Endothelial cell (in vitro differentiated cells): ENCODE measurements at regions not wholly inside any gene's neighbourhood (a gene's known extent, or its start where the extent isn't known, plus 50 kb on each side); places are given as distances from the start of the nearest gene placed in this dataset.

Experiments
- DNase-seq: peaks from one replicate; pipeline ENCODE4 v3.0.0; 2021; ENCODE audit warnings: low spot score
- H3K27ac Mint-ChIP-seq: one replicate; pipeline ENCODE4 v1.8.0; 2021; ENCODE audit warnings: mixed read lengths, inconsistent platforms; ENCODE audit not compliant: unreplicated experiment
- H3K27me3 Mint-ChIP-seq: one replicate; pipeline ENCODE4 v1.8.0; 2021; ENCODE audit warnings: mild to moderate bottlenecking, moderate library complexity, mixed read lengths, inconsistent platforms; ENCODE audit not compliant: unreplicated experiment
- H3K36me3 Mint-ChIP-seq: one replicate; pipeline ENCODE4 v1.8.0; 2021; ENCODE audit warnings: mild to moderate bottlenecking, low read depth, mixed read lengths, inconsistent platforms; ENCODE audit not compliant: unreplicated experiment
- H3K4me1 Mint-ChIP-seq: one replicate; pipeline ENCODE4 v1.8.0; 2021; ENCODE audit warnings: mild to moderate bottlenecking, mixed read lengths, inconsistent platforms; ENCODE audit not compliant: unreplicated experiment
- H3K4me3 Mint-ChIP-seq: one replicate; pipeline ENCODE4 v1.8.0; 2021; ENCODE audit warnings: mild to moderate bottlenecking, mixed read lengths, inconsistent platforms; ENCODE audit not compliant: unreplicated experiment
- H3K9me3 Mint-ChIP-seq: one replicate; pipeline ENCODE4 v1.8.0; 2021; ENCODE audit warnings: mixed read lengths, inconsistent platforms; ENCODE audit not compliant: unreplicated experiment
- CTCF ChIP-seq: fragments of 200-600 bp; sonication (generic); IDR thresholded peaks from one replicate; pipeline ENCODE4 v1.5.0; 2021; ENCODE audit warnings: antibody characterized with exemption; ENCODE audit not compliant: unreplicated experiment

- no peaks in the 10 kb centered on the region for H3K36me3 Mint-ChIP-seq
- no peak for DNase-seq
- H3K27me3 Mint-ChIP-seq, result peaks cover 7% of the 10 kb centered on the region
- H3K4me1 Mint-ChIP-seq, result no peaks in the 10 kb centered on the region
- H3K4me3 Mint-ChIP-seq, result no peak overlapping the region
- no peaks in the 10 kb centered on the region for H3K9me3 Mint-ChIP-seq
- no peak for TF ChIP-seq CTCF
- no peak overlapping the region for H3K27ac Mint-ChIP-seq
Observed at GRCh38 chr5:2129568-2130272, 247.0 kb upstream of the IRX4 start.

- no peak for DNase-seq
- Mint-ChIP-seq H3K27me3 (peaks cover 7% of the 10 kb centered on the region), H3K27ac (no peak overlapping the region), H3K9me3 (no peaks in the 10 kb centered on the region), H3K36me3 (no peaks in the 10 kb centered on the region), H3K4me1 (no peaks in the 10 kb centered on the region), H3K4me3 (no peak overlapping the region)
- no peak for TF ChIP-seq CTCF
Observed at GRCh38 chr5:2128686-2129355, 246.1 kb upstream of the IRX4 start.

- no peak overlapping the region for H3K27ac Mint-ChIP-seq
- H3K4me1 Mint-ChIP-seq, result no peaks in the 10 kb centered on the region
- no peak for TF ChIP-seq CTCF
- no peaks in the 10 kb centered on the region for H3K36me3 Mint-ChIP-seq
- DNase-seq, result no peak
- H3K27me3 Mint-ChIP-seq, result peaks cover 7% of the 10 kb centered on the region
- no peaks in the 10 kb centered on the region for H3K9me3 Mint-ChIP-seq
- H3K4me3 Mint-ChIP-seq, result no peak overlapping the region
Observed at GRCh38 chr5:2126512-2126911, 243.8 kb upstream of the IRX4 start.

- no peak for TF ChIP-seq CTCF
- Mint-ChIP-seq H3K9me3 (no peaks in the 10 kb centered on the region), H3K36me3 (no peaks in the 10 kb centered on the region), H3K27me3 (peaks cover 7% of the 10 kb centered on the region), H3K27ac (no peak overlapping the region), H3K4me1 (no peaks in the 10 kb centered on the region), H3K4me3 (no peak overlapping the region)
- no peak for DNase-seq
Observed at GRCh38 chr5:2125901-2126265, 243.2 kb upstream of the IRX4 start.

GRCh38 chr5:2125171-2125900 lies 242.6 kb upstream of the IRX4 start:
- H3K36me3 Mint-ChIP-seq, result no peaks in the 10 kb centered on the region
- H3K4me1 Mint-ChIP-seq, result no peaks in the 10 kb centered on the region
- H3K27me3 Mint-ChIP-seq, result peaks cover 7% of the 10 kb centered on the region
- no peak overlapping the region for H3K4me3 Mint-ChIP-seq
- no peak for TF ChIP-seq CTCF
- H3K27ac Mint-ChIP-seq, result no peak overlapping the region
- DNase-seq, result no peak
- H3K9me3 Mint-ChIP-seq, result no peaks in the 10 kb centered on the region
